Progenitor cell of endocrine pancreas (in vitro differentiated cells): ENCODE measurements at regions not wholly inside any gene's neighbourhood (a gene's known extent, or its start where the extent isn't known, plus 50 kb on each side); places are given as distances from the start of the nearest gene placed in this dataset.

ENCODE experiments used
- DNase-seq: peaks from one replicate; pipeline ENCODE4 v3.0.0; 2021; ENCODE audit warnings: low spot score; ENCODE audit not compliant: unreplicated experiment
- H3K27ac Mint-ChIP-seq: 2 replicates; pipeline ENCODE4 v1.8.0; 2021; ENCODE audit warnings: mild to moderate bottlenecking, moderate library complexity, mixed read lengths
- H3K27me3 Mint-ChIP-seq: 2 replicates; pipeline ENCODE4 v1.8.0; 2021; ENCODE audit warnings: mixed read lengths
- H3K36me3 Mint-ChIP-seq: 2 replicates; pipeline ENCODE4 v1.8.0; 2022; ENCODE audit warnings: mixed read lengths; ENCODE audit not compliant: insufficient read depth
- H3K4me1 Mint-ChIP-seq: 2 replicates; pipeline ENCODE4 v1.8.0; 2021; ENCODE audit warnings: low read depth, mixed read lengths
- H3K4me3 Mint-ChIP-seq: 2 replicates; pipeline ENCODE4 v1.8.0; 2021; ENCODE audit warnings: low read depth, mild to moderate bottlenecking, moderate library complexity, mixed read lengths
- H3K9me3 Mint-ChIP-seq: 2 replicates; pipeline ENCODE4 v1.8.0; 2021; ENCODE audit warnings: low read depth, mixed read lengths
- CTCF ChIP-seq: fragments of 200-600 bp; sonication (generic); IDR thresholded peaks from one replicate; pipeline ENCODE4 v1.5.0; 2021; ENCODE audit warnings: antibody characterized with exemption, mild to moderate bottlenecking; ENCODE audit not compliant: unreplicated experiment

GRCh38 chr7:69276011-69276729 lies 322.1 kb upstream of the AUTS2 start:
- Mint-ChIP-seq H3K9me3 (peaks cover 3% of the 10 kb centered on the region), H3K4me3 (no peak overlapping the region), H3K4me1 (no peaks in the 10 kb centered on the region), H3K27me3 (peaks cover 13% of the 10 kb centered on the region), H3K36me3 (no peaks in the 10 kb centered on the region), H3K27ac (no peak overlapping the region)
- no peak for TF ChIP-seq CTCF
- DNase-seq = no peak

GRCh38 chr7:69277366-69277765 lies 320.9 kb upstream of the AUTS2 start:
- H3K4me3 Mint-ChIP-seq = no peak overlapping the region
- no peaks in the 10 kb centered on the region for H3K4me1 Mint-ChIP-seq
- peaks cover 7% of the 10 kb centered on the region for H3K9me3 Mint-ChIP-seq
- no peak overlapping the region for H3K27ac Mint-ChIP-seq
- no peak for TF ChIP-seq CTCF
- DNase-seq = no peak
- no peaks in the 10 kb centered on the region for H3K36me3 Mint-ChIP-seq
- H3K27me3 Mint-ChIP-seq = peaks cover 7% of the 10 kb centered on the region

GRCh38 chr7:69282946-69283345 lies 315.3 kb upstream of the AUTS2 start:
- no peaks in the 10 kb centered on the region for H3K36me3 Mint-ChIP-seq
- no peak overlapping the region for H3K4me3 Mint-ChIP-seq
- peaks cover 3% of the 10 kb centered on the region for H3K4me1 Mint-ChIP-seq
- no peak for TF ChIP-seq CTCF
- H3K27ac Mint-ChIP-seq = no peak overlapping the region
- H3K27me3 Mint-ChIP-seq = peaks cover 8% of the 10 kb centered on the region
- peaks cover 4% of the 10 kb centered on the region for H3K9me3 Mint-ChIP-seq
- DNase-seq = no peak

- Mint-ChIP-seq H3K36me3 (no peaks in the 10 kb centered on the region), H3K27me3 (peaks cover 5% of the 10 kb centered on the region), H3K4me1 (peaks cover 3% of the 10 kb centered on the region), H3K9me3 (peaks cover 4% of the 10 kb centered on the region), H3K4me3 (no peak overlapping the region), H3K27ac (no peak overlapping the region)
- no peak for DNase-seq
- no peak for TF ChIP-seq CTCF
These were observed 314.9 kb upstream of the AUTS2 start for GRCh38 chr7:69283421-69283820.

- H3K4me3 Mint-ChIP-seq = no peak overlapping the region
- peaks cover 4% of the 10 kb centered on the region for H3K9me3 Mint-ChIP-seq
- peaks cover 5% of the 10 kb centered on the region for H3K27me3 Mint-ChIP-seq
- no peak for TF ChIP-seq CTCF
- no peak overlapping the region for H3K27ac Mint-ChIP-seq
- H3K4me1 Mint-ChIP-seq = peaks cover 3% of the 10 kb centered on the region
- no peaks in the 10 kb centered on the region for H3K36me3 Mint-ChIP-seq
- DNase-seq = no peak
These were observed 312.4 kb upstream of the AUTS2 start for GRCh38 chr7:69285854-69286253.
